HG03575 (cell line): ENCODE measurements at regions not wholly inside any gene's neighbourhood (a gene's known extent, or its start where the extent isn't known, plus 50 kb on each side); places are given as distances from the start of the nearest gene placed in this dataset.

Source experiments
- ATAC-seq: cut with Tn5 transposase; IDR thresholded peaks from one replicate; pipeline ENCODE4 v1.9.1; 2021; ENCODE audit not compliant: unreplicated experiment, insufficient number of reproducible peaks, low FRiP score; ENCODE audit errors: extremely low read depth

DNA sequence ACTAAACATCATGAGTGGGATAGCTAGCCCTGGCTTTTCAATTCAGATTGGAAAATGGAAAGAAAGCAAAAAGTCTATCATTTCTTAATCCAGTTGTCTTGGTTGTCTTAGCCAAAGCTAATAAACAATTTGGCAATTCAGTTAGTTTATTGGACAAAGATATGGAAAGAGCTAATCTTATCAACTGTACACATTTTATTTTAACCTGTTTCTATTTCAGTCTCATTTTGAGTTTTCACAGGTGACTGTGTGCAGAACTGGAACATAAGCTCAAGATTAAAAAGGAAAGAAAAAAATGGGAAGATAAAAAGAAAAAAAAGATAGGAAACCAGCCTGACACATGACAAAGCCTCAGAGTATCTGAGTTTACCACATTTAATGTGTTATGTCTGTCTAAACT is 642.6 kb downstream of the SQOR start:
- ATAC-seq: no peak

DNA sequence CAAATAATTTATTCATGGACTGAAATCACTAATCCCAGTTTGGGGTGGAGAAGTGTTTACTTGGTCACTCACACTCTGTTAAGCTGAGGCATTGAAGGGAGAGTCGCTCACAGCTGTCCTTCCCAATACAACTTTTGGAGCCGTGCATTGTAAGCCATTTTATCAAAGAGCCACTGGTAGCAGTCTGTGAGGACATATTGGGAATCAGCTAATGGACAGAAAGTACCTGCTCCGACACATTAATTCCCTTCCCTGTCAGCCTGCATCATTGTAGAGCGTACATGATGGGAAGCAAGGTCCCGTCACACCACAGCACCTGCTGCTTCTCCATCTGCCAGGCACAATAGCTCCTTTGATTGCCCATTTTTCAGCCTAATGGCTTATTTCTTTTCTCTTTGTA is 643.2 kb downstream of the SQOR start:
- no peak for ATAC-seq

DNA sequence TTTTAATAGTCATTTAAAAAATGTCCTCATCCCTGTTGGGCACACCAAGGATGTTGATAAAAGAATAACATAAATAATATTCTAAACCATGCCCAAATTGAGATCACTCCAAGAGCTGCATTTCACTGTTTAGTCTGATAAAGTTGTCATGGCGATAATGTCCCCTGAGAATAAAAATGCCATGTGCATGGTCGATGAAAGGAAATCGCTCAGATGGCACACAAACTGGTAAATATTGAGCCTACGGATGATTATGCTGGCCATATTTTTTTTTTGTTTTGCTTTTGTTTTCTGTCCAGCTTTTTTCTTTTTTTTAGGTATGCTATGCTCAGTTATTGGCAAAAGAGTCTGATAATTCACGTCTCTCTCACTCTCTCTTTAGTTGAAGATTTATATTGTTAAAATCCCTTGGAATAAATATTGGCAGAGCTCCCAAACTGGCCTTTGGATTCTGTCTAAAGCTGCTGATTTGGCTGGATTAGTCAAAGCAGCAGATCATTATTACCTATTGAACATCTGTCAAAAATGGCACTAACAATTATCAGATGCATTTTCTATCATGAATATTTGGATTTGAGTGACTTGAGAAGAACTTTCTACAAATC is 643.8 kb downstream of the SQOR start:
- no peak for ATAC-seq

DNA sequence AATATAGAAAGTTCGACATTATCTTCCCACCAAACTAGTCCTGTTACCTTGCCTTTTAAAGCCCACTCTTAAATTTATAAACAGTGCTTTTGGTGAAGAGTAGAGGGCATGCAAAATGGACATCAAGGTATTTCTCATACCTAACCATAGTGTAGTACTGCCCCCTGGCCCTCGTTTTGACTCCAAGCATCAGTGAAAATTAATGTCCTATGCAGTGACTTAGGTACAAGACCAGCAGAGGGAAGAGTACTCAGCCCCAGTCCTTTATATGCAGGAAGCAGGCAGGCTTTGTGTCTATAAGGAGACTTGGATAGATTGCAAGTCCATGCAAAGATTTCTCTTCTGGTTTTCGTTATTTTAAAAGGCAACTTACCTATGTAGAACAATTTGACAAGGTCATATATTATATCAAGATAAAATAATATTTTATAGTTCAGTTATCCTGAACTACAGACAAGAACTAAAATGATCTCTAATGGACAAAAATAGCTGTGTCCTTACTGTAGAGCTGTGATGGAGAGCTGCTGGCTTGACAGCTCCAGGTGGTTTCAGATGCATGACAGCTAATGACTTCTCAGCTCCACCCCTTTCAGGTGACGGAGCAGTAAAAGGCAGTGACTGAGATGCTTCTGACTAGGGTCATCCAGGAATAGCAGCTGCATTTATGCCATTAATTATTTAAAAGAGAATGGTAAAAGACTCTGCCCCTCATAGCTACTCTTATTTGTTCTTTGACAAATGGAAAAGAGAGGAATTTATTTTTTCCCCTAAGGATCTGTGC is 646.1 kb downstream of the SQOR start:
- ATAC-seq: no peak

DNA sequence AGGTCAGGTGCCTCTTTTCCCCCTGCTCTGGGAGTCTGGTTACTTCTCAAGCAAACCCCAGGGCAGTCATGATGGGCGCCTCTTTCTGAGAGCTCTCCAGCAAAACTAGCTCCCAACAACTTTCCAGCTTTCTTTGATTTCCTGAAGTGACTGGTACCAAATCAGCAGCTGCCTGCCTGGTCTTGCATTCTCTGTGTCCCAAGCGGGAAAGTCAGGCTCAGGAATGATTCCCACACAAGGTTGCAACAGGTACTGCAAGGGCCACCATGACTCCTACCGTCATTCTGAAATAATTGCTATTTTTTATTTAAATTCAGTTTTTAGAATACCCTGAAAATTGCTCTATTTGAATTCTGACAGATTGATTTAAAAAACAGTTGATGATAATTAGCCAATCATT is 658.7 kb downstream of the SQOR start:
- ATAC-seq: no peak

DNA sequence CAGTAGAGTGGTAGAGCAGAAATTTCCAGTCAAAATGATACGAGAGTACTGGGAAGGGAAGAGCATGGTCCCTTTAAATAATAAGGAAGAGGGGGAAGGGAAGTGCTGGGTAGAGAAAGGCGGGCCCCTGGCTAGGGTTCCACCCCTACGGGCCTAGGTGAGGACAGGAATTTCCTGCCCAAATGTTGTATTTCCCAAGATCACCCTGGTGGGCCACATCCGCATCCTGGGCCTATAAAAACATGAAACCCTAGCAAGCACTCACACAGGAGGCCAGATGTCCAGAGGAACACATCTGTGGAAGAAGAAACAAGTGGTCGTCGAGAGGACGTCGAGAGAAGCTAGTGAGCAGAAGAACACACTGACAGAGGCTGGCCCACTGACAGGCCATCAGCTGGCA is 661.2 kb downstream of the SQOR start:
- no peak for ATAC-seq

DNA sequence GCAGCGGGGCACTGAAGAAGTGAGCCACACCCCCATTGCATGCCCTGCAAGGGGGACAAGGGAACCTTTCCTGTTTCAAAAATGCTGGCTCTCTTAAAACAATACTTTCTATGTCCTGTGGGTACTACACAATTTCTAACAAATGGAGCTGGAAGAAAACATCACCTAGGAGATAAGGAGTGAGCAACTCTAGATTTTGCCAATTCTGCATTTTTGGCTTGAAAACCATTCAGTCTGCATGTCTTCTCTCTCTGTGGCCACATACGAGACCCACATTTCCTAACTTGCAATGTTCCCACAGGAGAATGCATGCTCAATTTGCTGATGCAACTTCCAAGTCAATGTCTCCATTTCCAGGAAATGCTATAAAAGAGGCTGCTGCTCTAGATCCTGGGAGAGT is 662.0 kb downstream of the SQOR start:
- ATAC-seq: no peak

DNA sequence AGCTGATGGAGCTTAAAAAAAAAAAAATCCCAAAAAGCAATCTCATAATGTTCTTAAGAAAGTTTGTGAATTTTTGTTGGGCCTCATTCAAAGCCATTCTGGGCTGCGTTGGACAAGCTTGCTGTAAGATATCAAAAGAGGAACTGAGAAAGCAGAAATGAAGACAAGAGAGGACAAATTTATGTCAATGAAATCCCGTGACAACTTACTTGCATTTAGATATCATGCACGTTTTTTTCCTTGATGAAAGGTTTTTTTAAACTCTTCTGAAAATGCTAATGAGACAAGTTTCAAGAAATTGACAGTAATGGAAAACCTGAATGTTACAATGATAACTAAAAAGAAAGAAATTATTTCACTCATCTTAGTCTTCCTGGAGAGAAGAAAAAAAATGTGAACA is 662.9 kb downstream of the SQOR start:
- ATAC-seq: peak; percentile 93

DNA sequence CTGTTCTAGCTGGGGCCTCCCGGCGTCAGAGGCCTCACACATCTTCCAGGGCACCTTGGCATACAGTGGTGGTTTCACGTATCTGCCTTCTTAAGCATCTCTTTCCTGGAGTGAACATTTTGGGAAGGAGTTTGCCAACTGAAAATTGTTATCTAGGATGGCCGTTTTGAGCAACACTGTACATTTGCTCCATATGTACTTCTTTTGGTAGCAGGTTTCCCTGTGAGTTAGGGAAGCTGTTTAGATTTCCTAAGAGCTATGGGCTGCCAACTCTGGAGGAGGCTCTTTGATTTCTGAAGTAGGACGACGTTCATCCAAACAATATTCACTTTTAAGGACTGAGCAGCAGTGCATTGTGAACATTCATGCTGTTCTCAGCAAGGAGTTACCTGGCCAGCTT is 665.9 kb downstream of the SQOR start:
- ATAC-seq: no peak

DNA sequence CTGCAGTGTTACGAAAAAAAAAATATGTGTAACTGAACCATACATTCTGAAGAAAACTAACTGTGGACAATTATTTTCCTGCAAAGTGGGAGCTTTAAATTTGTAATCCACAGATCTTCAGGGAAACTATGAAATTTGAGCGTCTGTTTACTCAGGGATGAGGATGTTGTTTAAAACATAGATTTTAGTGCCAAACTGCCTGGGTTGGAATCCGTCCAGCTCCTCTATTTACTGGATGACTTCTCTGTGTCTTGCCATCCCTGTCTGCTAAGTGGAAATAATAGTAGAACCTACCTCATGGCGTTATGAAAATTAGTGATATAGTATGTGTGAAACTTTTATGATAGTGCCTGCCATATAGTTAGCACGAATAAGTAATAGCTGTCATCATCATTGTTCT is 666.5 kb downstream of the SQOR start:
- no peak for ATAC-seq

DNA sequence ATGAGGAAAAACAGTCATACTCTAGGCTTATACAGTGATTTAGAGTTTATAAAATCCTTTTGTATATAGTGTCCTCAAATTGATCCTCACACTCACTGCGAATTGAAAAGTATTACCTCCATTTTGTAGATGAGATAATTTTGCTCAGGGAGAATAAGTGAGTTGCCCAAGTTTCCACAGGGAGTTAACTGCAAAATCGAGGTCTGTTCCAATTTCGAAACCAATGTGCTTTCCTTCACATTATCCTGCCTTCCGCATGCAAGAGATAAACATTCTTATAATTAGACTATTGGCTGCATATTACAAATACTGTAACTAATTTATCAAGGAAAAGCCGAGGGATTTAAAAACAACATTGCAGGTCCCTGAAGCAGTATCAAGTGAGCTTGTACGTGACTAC is 667.0 kb downstream of the SQOR start:
- no peak for ATAC-seq

DNA sequence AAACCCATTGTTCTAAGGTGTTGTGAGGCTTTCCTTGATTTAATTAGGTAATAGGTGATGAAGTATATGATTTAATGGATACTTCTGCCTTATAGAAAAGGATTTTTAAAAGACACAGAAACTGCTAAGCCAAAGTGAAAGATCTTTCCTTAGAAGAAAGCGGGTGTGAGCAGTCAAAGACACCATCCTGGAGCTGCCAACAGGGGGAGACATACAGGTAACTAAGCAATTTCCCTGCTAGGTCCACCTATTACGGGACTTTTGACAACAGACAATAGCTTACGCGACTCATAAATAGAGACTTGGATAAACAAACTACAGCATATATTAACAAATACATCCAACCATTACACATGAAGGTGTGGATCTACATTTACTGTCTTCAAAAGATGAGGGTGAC is 669.5 kb downstream of the SQOR start:
- ATAC-seq: no peak

DNA sequence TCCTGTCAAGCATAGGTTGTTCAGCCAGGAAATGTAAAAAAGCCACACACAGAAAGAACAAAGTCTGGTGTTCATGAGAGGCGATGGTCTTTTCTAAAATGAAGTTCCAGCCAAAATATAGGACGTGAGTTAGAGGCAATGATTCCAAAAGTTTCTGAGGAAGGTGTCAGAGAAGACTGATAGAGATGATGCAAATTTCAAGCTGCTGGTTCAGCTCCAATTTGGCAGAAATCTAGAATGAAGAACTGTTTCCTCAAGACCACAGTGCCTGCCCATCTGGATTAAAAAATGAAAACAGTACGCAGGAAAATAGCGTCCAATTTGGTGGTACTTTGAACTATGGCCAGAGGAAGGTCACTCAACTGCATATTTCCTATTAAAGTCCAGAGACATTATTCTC is 672.9 kb downstream of the SQOR start:
- ATAC-seq: no peak

DNA sequence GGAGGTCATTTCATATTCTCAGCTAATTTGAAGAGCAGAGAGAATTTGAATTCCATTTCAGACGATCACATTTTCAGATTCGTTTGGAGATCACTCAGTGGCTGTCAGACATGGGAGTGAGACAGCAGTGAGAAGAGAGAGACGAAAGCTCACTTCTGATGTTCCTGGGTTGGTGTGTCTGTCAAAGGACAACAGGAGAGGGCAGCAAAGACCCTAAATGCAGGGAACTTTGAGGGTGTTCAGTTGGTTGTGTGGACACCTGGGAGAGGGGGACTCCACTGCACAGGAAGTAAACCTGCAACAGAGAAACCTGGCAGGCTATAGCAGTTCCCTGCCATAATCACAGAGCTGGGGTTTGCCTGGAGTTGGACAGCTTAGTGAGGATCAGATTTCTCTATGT is 675.1 kb downstream of the SQOR start:
- no peak for ATAC-seq

DNA sequence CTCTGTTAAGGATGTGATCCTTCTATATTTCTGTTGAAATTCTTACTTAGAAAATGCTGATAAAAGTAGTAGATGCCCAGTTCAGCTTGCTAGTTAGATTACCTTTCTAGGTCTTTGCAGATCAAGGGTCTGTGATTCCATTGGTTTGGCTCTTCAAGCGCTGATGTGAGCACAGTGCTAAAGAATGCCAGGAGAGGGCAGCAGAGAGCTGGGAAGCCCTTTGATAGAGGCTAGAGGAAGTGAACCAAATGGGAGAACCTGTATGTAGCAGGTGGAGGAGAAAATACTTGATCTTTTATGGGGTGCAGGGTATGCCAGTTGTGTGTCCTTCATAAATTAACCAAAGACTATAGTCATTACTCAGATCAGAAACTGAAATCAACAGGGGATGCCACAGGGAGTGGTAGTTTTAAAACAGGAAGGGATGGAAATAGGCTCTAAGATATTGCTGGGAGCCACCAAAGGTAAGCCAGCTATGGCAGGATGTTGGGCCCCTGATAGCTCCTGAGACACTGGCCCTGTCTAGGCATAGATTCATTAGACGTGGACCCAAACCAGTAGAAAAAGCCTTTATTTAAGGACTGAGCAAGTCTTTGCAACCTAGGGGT is 677.4 kb downstream of the SQOR start:
- ATAC-seq: peak; percentile 82

DNA sequence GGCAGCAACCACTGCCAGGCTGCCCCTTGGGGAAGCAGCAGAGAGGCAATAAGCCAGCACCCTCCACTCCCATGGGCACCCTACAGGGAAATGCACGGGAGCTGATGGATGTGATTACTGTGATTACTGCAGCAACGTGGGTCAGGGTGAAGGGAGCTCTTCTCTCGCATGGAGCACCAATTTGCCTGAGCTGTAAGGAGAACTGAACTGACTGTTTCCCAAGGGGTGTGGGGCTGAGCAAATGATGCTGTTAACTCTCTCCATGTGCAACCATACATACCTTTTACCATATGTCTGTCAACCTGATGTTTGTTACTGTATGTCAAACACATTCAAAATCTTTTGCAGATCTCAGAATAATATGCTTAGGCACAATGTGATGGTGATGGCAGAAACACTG is 680.6 kb downstream of the SQOR start:
- no peak for ATAC-seq

DNA sequence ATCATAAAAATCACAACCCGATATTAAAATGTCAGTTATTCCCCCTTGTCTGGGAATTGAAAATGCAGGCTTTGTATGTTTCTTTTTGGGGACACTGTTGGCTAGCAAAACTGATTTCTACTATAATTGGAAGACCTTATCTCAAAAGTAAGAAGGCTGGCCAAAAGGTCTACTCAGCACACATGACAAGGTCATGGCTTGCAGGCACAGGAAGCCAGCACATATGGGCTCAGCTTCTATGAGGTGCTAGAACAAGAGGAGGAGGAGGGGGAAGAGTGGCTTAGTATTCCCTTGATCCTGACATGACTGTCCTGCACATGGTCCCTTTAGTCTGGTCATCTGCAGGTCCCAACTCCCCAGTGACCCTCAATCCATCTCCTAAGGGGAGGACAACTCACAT is 681.2 kb downstream of the SQOR start:
- no peak for ATAC-seq

DNA sequence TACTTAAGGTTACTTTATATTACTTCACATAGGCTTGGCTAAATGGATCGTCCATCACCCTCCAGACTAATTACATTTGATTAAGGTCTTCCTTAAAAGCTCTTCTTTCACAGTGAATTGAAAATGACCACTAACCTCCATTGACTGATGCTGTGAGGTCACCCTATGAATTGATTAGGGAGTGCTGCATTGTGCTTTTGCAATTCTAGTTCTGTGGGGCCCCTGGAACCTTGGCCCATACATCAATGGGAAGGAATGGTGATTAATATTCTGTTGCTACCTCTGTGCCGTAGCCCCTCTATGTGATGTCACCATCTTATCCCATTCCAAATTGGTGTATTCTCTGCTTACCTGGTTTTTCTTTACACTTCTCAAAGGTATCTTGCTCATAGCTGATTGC is 682.2 kb downstream of the SQOR start:
- no peak for ATAC-seq

DNA sequence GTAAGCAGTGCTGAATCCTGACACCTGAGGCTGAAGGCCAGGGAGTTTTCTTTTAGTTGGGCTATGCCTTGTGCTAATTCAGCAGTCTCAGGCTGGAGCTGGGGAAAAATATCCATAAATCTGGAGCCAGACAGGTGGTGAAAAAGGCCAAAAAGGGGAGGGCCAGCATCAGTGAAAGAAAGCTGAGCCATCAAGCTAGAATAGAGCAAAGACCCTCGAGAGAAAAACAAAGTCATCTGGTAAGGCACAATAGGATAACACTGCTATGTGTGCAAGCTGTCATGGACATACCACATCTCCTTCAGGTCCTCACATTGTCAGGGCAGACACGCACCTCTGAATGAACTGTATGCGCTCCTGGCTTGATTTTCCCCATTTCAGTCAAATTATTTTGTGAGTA is 687.9 kb downstream of the SQOR start:
- no peak for ATAC-seq

DNA sequence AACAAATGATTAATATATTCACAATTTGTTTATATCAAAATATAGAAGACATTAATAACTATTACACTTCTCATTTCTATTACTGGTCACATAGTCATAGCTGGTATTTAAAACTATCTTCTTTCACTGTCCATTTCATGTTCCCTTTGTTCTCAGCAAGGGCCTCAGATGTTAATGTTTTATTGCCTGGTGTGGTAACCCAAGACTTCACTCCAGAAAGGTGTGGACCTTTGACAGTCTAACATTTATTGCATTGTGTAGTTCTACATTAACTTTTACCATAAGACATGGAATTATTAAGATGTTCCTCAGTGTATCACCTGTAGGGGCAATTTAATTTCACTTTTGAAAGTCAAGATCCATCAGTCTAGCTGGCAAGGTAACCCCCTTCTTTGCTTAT is 691.3 kb downstream of the SQOR start:
- no peak for ATAC-seq

DNA sequence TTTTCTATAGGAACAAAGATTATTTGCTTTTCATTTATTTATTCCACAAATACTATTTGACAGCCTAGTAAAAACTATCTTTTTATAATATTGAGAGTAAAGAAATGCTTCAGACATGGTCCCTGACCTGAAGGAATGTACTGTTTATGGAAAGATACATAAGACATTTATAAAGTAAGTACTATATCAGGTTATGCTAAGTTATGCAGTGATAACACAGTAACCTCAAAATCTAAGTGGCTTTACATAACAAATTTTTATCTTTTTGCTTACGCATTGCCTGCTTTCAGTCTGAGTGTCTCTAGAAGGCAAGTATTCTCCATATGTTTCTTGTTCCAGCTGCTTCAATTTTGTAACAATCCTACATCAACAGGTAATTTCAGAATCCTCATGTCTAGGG is 694.0 kb downstream of the SQOR start:
- no peak for ATAC-seq
